T-cell (primary cell): ENCODE measurements at regions not wholly inside any gene's neighbourhood (a gene's known extent, or its start where the extent isn't known, plus 50 kb on each side); places are given as distances from the start of the nearest gene placed in this dataset.
A peak's percentile ranks its signal among the peaks of the same experiment; 100 is the strongest.
"Not testable (repeated sequence)": the region's sequence is repeated elsewhere in the genome, so short reads cannot be mapped to it uniquely, and the experiment has no call there.

Source experiments
- ATAC-seq, 4 experiments: fragments of 200-7000 bp in 3 of 4; fragments of 150-1000 bp in 1 of 4; cut with Tn5 transposase; replicated peaks in 1 of 4; 1 replicate in 3 of 4; 2 replicates in 1 of 4; pipeline ENCODE4 v1.10.0; 2021; ENCODE audit warnings: moderate library complexity in 3 of 4, mild to moderate bottlenecking in 2 of 4, moderate number of reproducible peaks in 1 of 4
- CTCF ChIA-PET, 2 donors: fragments of 300-600 bp; sonication (Branson Sonifier 250); formaldehyde crosslinking; loops; one replicate each; lab custom pipeline; 2022; ENCODE audit warnings: antibody characterized with exemption in 2 of 2; lab: Charles Lee
- POLR2A ChIA-PET, 2 donors: fragments of 300-600 bp; sonication (Branson Sonifier 250); formaldehyde crosslinking; loops; one replicate each; lab custom pipeline; 2022; ENCODE audit warnings: antibody characterized with exemption in 2 of 2; lab: Charles Lee
- DNase-seq, 35 experiments: peaks; one replicate each; pipeline versions ENCODE4 v3.0.0 to v3.0.0-alpha.2; 2013 to 2023
- H3K27ac ChIP-seq: one replicate; pipeline ENCODE4 v1.5.1; 2013; ENCODE audit warnings: low read length
- H3K27me3 ChIP-seq, 2 experiments: replicated peaks in 1 of 2; 1 replicate in 1 of 2; 2 replicates in 1 of 2; pipeline versions ENCODE4 v1.6.1 to v1.7.0; 2013; ENCODE audit warnings: low read length in 1 of 2, mixed read lengths in 1 of 2; ENCODE audit not compliant: control insufficient read depth in 2 of 2, insufficient read depth in 2 of 2; ENCODE audit errors: extremely low read depth in 1 of 2
- H3K36me3 ChIP-seq, 2 donors: 1 replicate in 1 of 2; 2 replicates in 1 of 2; pipeline versions ENCODE4 v1.6.1 to v1.7.0; 2013; ENCODE audit warnings: low read length in 1 of 2; ENCODE audit not compliant: control insufficient read depth in 2 of 2, insufficient read depth in 1 of 2; ENCODE audit errors: extremely low read depth in 1 of 2
- H3K4me1 ChIP-seq, 2 experiments: 1 replicate in 1 of 2; 2 replicates in 1 of 2; pipeline versions ENCODE4 v1.6.1 to v1.7.0; 2013; ENCODE audit warnings: low read length in 2 of 2, mixed read lengths in 1 of 2; ENCODE audit not compliant: insufficient read depth in 2 of 2, control insufficient read depth in 1 of 2; ENCODE audit errors: extremely low read depth in 1 of 2
- H3K4me3 ChIP-seq, 2 donors: 1 replicate in 1 of 2; 2 replicates in 1 of 2; pipeline versions ENCODE4 v1.5.1 to v1.7.0; 2013; ENCODE audit warnings: mild to moderate bottlenecking in 2 of 2, low read length in 1 of 2, moderate library complexity in 1 of 2; ENCODE audit not compliant: control insufficient read depth in 1 of 2; ENCODE audit errors: extremely low read depth in 1 of 2
- H3K9me3 ChIP-seq: 2 replicates; pipeline ENCODE4 v1.7.0; 2013
- H3K27ac Mint-ChIP-seq, 2 donors: one replicate each; pipeline ENCODE4 v1.8.0; 2020 to 2021; ENCODE audit warnings: mild to moderate bottlenecking in 2 of 2, mixed read lengths in 2 of 2
- H3K27me3 Mint-ChIP-seq, 2 donors: one replicate each; pipeline ENCODE4 v1.8.0; 2021 to 2022; ENCODE audit warnings: mixed read lengths in 2 of 2
- H3K36me3 Mint-ChIP-seq: one replicate; pipeline ENCODE4 v1.8.0; 2021; ENCODE audit warnings: mixed read lengths
- H3K4me1 Mint-ChIP-seq, 3 donors: one replicate each; pipeline ENCODE4 v1.8.0; 2020 to 2022; ENCODE audit warnings: mixed read lengths in 3 of 3, mild to moderate bottlenecking in 1 of 3
- H3K4me3 Mint-ChIP-seq, 3 donors: one replicate each; pipeline ENCODE4 v1.8.0; 2020 to 2022; ENCODE audit warnings: mild to moderate bottlenecking in 3 of 3, mixed read lengths in 3 of 3, moderate library complexity in 3 of 3
- H3K9me3 Mint-ChIP-seq, 3 donors: one replicate each; pipeline ENCODE4 v1.8.0; 2020 to 2022; ENCODE audit warnings: mixed read lengths in 3 of 3
- WGBS: methylation state at CpG from one replicate; pipeline ENCODE4 v1.1.5; 2013; ENCODE audit warnings: missing lambda C conversion rate; ENCODE audit not compliant: insufficient coverage; 5-methylcytosine and 5-hydroxymethylcytosine counted together

DNA sequence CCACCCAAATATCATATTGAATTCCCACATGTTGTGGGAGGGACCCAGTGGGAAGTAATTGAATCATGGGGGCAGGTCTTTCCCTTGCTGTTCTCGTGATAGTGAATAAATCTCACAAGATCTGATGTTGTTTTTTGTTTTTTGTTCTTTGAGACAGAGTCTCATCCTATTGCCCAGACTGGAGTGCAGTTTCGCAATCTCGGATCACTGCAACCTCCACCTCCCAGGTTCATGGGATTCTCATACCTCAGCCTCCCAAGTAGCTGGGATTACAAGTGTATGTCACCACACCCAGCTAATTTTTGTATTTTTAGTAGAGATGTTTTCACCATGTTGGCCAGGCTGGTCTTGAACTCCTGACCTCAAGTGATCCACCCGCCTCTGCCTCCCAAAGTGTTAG lies 552.6 kb upstream of the VRK2 start:
- H3K9me3 ChIP-seq, H3K36me3 ChIP-seq, H3K27me3 Mint-ChIP-seq, H3K4me3 ChIP-seq, H3K4me3 Mint-ChIP-seq, H3K27me3 ChIP-seq, H3K27ac ChIP-seq, ATAC-seq, H3K36me3 Mint-ChIP-seq, POLR2A ChIA-PET, H3K9me3 Mint-ChIP-seq, H3K4me1 Mint-ChIP-seq, DNase-seq, H3K27ac Mint-ChIP-seq, H3K4me1 ChIP-seq, CTCF ChIA-PET: not testable (repeated sequence)
- WGBS: no CpG with 5 or more reads among the region's 4 CpGs

DNA sequence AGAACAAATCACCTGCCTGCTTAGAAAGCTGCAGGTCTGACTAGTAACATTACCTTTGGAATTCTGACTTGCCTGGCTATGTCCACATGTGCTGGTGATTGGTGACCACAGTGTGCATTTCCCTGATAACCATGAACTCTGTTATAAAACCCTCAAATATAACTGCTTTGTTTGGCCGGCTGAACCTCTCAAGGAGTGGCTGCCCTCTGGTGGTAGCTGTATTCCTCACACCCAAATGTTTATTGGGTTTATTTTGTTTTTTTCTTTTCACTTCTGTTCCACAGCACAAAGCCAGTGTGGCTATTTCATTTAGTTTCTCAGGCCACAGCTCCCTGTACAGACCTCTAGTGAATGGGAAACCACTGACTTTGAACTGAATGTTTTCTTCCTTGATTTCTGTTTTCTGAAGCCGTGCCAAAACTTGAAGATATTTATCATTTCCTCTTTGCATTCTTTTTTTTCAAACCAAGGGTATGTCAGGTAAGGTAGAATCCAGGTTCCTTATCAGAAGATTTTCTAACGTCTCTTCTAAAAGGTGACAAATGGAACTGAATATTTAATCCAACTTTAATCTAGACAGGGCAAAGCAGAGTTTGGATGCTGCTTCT lies 549.0 kb upstream of the VRK2 start:
- ATAC-seq (no peak), DNase-seq (peak in 5 of 35 experiments; percentile 1 to 13 (median 2))
- WGBS: no CpG with 5 or more reads among the region's 3 CpGs
- H3K27me3 Mint-ChIP-seq: no peaks in the 10 kb centered on the region
- H3K27ac Mint-ChIP-seq: no peak overlapping the region
- H3K9me3 Mint-ChIP-seq: peaks cover 3 to 6% (median 4%) of the 10 kb centered on the region in 3 donors
- H3K9me3 ChIP-seq: no peaks in the 10 kb centered on the region
- no peaks in the 10 kb centered on the region for H3K36me3 Mint-ChIP-seq
- H3K4me1 ChIP-seq: no peaks in the 10 kb centered on the region
- H3K27ac ChIP-seq: no peak overlapping the region
- H3K4me3 Mint-ChIP-seq: no peak overlapping the region
- POLR2A ChIA-PET: no interaction called here
- H3K27me3 ChIP-seq: no peaks in the 10 kb centered on the region
- H3K4me1 Mint-ChIP-seq: no peaks in the 10 kb centered on the region
- CTCF ChIA-PET: interaction anchor here (0.6 to 1.0 kb wide), 3 partner anchors 16 to 1780 kb away, joined by 3 to 5 read pairs (median 3); no protein-coding TSS in a partner anchor
- no peaks in the 10 kb centered on the region for H3K36me3 ChIP-seq
- H3K4me3 ChIP-seq: no peak overlapping the region

DNA sequence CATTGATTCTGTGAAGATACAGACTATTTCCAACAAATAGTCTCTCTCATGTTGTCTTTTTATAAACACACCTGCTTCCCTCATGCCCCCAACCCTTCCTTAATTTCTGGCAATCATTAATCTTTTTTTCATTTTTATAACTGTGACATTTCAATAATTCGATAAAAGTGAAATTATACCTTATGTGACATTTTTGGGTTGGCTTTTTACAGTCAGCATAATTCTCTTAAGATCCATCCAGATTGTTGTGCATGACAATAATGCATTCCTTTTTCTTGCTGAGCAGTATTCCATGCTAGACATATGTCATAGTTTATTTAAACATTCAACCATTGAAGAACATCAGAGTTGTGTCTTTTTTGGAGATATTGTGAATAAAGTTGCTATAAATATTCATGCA lies 541.8 kb upstream of the VRK2 start:
- Histone ChIP-seq H3K4me1 (no peaks in the 10 kb centered on the region), H3K36me3 (no peaks in the 10 kb centered on the region), H3K9me3 (no peaks in the 10 kb centered on the region), H3K27me3 (no peaks in the 10 kb centered on the region), H3K27ac (no peak overlapping the region), H3K4me3 (no peak overlapping the region)
- no peak for ATAC-seq
- ChIA-PET CTCF (no interaction called here), POLR2A (no interaction called here)
- H3K27ac Mint-ChIP-seq: no peak overlapping the region
- no peaks in the 10 kb centered on the region for H3K4me1 Mint-ChIP-seq
- WGBS: no CpG with 5 or more reads among the region's 1 CpG
- no peak overlapping the region for H3K4me3 Mint-ChIP-seq
- DNase-seq: no peak
- H3K9me3 Mint-ChIP-seq: no peaks in the 10 kb centered on the region
- no peaks in the 10 kb centered on the region for H3K36me3 Mint-ChIP-seq
- peaks cover 0 to 1% of the 10 kb centered on the region in 2 donors for H3K27me3 Mint-ChIP-seq

GRCh38 chr2:57509189-57509588 lies 537.4 kb upstream of the VRK2 start:
- Histone ChIP-seq H3K4me1 (no peaks in the 10 kb centered on the region), H3K9me3 (no peaks in the 10 kb centered on the region), H3K27ac (no peak overlapping the region), H3K36me3 (no peaks in the 10 kb centered on the region), H3K4me3 (no peak overlapping the region), H3K27me3 (no peaks in the 10 kb centered on the region)
- POLR2A ChIA-PET: no interaction called here
- H3K4me1 Mint-ChIP-seq: no peaks in the 10 kb centered on the region
- CTCF ChIA-PET: interaction anchor here in 1 of 2 donors (1.0 kb wide), 1 partner anchor 9 kb away, joined by 4 read pairs; no protein-coding TSS in a partner anchor
- no CpG with 5 or more reads among the region's 2 CpGs for WGBS
- ATAC-seq (no peak), DNase-seq (no peak)
- peaks cover 0 to 9% of the 10 kb centered on the region in 2 donors for H3K27me3 Mint-ChIP-seq
- H3K4me3 Mint-ChIP-seq: no peak overlapping the region
- no peak overlapping the region for H3K27ac Mint-ChIP-seq
- no peaks in the 10 kb centered on the region for H3K9me3 Mint-ChIP-seq
- H3K36me3 Mint-ChIP-seq: no peaks in the 10 kb centered on the region

DNA sequence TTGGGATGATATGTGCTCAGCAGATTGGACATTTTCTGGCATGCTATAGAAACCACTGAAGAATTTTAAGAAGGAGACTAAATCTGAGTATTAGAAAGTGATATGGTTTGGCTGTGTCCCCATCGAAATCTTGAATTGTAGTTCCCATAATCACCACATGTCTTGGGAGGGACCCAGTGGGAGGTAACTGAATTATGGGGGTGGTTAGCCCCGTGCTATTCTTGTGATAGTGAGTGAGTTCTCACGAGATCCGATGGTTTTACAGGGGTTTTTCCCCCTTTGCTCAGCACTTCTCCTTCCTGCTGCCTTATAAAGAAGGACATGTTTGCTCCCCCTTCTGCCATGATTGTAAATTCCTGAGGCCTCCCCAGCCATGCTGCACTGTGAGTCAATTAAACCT lies 535.9 kb upstream of the VRK2 start:
- no peak overlapping the region for H3K4me3 Mint-ChIP-seq
- no peaks in the 10 kb centered on the region for H3K4me1 Mint-ChIP-seq

DNA sequence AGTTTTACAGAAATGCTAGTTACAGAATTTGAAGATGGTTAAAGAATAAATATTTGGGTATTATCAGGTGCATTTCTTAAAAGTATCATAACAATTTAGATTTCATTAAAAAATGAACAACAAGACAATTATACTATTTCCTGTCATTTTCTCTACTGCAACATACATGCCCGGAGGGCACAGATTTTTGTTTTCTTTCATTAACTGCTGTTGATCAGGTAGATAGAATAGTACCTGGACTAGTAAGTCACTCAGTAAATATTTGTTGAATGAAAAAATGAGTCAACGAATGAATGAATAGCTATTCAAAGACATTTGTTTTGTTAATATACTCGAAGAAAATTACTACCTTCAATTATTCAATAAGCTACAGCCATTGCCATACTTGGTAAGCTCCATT lies 531.2 kb upstream of the VRK2 start:
- no CpG with 5 or more reads among the region's 3 CpGs for WGBS
- no peak overlapping the region for H3K4me3 Mint-ChIP-seq

More for the DNA sequence above, 535.9 kb upstream of the VRK2 start:
- Mint-ChIP-seq H3K36me3 (no peaks in the 10 kb centered on the region), H3K9me3 (no peaks in the 10 kb centered on the region), H3K27me3 (peaks cover 0 to 9% of the 10 kb centered on the region in 2 donors), H3K27ac (no peak overlapping the region)
- DNase-seq (no peak), ATAC-seq (no peak)
- Histone ChIP-seq H3K4me3 (no peak overlapping the region), H3K27ac (no peak overlapping the region), H3K36me3 (no peaks in the 10 kb centered on the region), H3K4me1 (no peaks in the 10 kb centered on the region), H3K27me3 (no peaks in the 10 kb centered on the region), H3K9me3 (no peaks in the 10 kb centered on the region)
- ChIA-PET CTCF (no interaction called here), POLR2A (no interaction called here)
- no CpG with 5 or more reads among the region's 4 CpGs for WGBS

More for the DNA sequence above, 531.2 kb upstream of the VRK2 start:
- Histone ChIP-seq H3K36me3 (no peaks in the 10 kb centered on the region), H3K27me3 (no peaks in the 10 kb centered on the region), H3K4me1 (no peaks in the 10 kb centered on the region), H3K27ac (no peak overlapping the region), H3K9me3 (no peaks in the 10 kb centered on the region), H3K4me3 (no peak overlapping the region)
- peaks cover 0 to 3% of the 10 kb centered on the region in 2 donors for H3K27me3 Mint-ChIP-seq
- ChIA-PET POLR2A (no interaction called here), CTCF (no interaction called here)
- H3K9me3 Mint-ChIP-seq: no peaks in the 10 kb centered on the region
- ATAC-seq (no peak), DNase-seq (no peak)
- no peak overlapping the region for H3K27ac Mint-ChIP-seq
- H3K36me3 Mint-ChIP-seq: no peaks in the 10 kb centered on the region
- H3K4me1 Mint-ChIP-seq: no peaks in the 10 kb centered on the region
